GM12865 (cell line): ENCODE measurements at regions not wholly inside any gene's neighbourhood (a gene's known extent, or its start where the extent isn't known, plus 50 kb on each side); places are given as distances from the start of the nearest gene placed in this dataset.

Experiments used
- DNase-seq: peaks from one replicate; pipeline ENCODE4 v3.0.0; 2010; ENCODE audit warnings: low read depth
- H3K4me3 ChIP-seq: 2 replicates; pipeline ENCODE4 v1.5.1; 2011; ENCODE audit warnings: mild to moderate bottlenecking, low read depth, low read length, control low read depth
- TF ChIP-seq, protein P1 (sequence below): IDR thresholded peaks from 2 replicates; pipeline ENCODE4 v1.5.1; 2011; ENCODE audit warnings: low read length, control low read depth, low read depth, inconsistent platforms; ENCODE audit not compliant: insufficient read depth; ENCODE audit errors: missing control alignments

DNA sequence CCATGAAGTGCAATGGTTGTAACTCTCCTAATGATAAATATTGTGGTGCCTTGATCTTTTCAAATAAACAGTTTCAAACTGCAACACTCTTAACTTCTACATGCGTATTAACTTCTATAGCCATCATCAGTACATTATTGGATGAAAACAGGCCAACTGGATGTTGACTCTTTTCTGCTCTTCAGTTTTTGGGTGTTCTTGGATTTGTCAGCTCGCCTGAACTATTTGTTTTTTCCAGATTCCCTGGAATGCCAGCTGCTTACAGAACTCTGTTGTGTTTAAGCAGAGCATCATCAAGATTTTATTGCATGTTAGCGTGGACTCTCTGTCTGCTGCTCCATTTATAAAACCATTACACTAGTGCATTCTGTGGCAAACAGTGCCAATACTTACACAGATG lies 626.1 kb downstream of the HDGFL1 start:
- TF ChIP-seq, protein P1, sequence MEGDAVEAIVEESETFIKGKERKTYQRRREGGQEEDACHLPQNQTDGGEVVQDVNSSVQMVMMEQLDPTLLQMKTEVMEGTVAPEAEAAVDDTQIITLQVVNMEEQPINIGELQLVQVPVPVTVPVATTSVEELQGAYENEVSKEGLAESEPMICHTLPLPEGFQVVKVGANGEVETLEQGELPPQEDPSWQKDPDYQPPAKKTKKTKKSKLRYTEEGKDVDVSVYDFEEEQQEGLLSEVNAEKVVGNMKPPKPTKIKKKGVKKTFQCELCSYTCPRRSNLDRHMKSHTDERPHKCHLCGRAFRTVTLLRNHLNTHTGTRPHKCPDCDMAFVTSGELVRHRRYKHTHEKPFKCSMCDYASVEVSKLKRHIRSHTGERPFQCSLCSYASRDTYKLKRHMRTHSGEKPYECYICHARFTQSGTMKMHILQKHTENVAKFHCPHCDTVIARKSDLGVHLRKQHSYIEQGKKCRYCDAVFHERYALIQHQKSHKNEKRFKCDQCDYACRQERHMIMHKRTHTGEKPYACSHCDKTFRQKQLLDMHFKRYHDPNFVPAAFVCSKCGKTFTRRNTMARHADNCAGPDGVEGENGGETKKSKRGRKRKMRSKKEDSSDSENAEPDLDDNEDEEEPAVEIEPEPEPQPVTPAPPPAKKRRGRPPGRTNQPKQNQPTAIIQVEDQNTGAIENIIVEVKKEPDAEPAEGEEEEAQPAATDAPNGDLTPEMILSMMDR, result no peak
- no peak for DNase-seq

DNA sequence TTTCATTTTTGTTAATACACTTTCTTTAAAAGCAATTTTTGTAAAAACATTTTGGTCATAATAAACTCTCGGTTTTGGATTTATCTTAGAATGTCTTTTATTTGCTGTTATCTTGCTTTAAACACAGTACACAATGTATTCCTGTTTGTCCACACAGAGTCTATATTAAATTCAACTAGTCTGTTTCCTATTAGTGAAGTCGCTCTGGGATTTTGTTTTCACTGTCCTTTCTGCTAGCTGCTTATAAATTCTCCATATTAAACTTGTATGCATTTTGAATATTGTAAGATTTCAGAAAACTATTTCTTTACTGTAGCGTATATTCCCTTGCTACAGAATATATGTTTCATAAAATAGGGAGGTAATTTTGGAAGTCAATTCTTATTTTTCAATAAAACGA lies 630.2 kb downstream of the HDGFL1 start:
- DNase-seq, result no peak
- H3K4me3 ChIP-seq, result no peak overlapping the region

More for the DNA sequence above, 626.1 kb downstream of the HDGFL1 start:
- no peak overlapping the region for H3K4me3 ChIP-seq

DNA sequence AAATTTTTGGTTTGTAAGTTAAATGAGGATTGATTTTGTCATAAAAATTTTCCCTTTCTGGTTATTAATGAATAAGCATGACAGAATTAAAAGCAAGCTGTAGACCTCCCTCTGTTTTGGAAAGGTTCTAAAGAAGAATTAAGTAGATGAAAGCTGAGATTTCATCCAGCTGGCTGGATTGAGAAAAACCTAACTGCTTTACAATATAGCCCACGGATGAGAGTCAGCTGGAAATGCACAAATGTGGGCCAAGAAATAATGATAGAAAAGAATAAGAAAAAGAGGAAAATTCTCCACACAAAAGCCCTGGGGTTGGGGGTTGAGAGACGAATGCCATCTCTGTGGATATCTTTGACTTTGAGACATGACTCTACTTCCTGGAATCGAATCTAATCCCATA lies 631.6 kb downstream of the HDGFL1 start:
- H3K4me3 ChIP-seq, result no peak overlapping the region
- no peak for DNase-seq
- TF ChIP-seq, protein P1, result no peak

More for the DNA sequence above, 630.2 kb downstream of the HDGFL1 start:
- TF ChIP-seq, protein P1, result no peak

DNA sequence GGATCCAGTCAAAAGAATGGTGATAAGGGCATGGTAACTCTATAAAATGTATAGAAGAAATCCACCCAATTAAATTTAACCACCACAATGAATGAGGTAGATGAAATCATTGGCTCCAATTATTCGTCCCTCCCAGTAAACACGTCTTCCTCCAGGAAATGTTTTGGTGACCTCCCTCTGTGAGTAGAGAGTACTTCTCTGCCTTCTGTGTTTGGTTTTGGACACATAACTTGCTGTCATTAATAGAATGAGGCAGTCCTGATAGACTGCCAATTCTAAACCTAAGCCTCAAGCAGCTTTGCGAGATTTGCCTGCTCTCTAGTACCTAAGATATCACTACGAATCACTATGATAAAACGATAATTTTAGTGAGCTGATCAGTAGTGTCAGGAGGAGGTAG lies 632.8 kb downstream of the HDGFL1 start:
- no peak for DNase-seq
- no peak overlapping the region for H3K4me3 ChIP-seq
- TF ChIP-seq, protein P1, result no peak

DNA sequence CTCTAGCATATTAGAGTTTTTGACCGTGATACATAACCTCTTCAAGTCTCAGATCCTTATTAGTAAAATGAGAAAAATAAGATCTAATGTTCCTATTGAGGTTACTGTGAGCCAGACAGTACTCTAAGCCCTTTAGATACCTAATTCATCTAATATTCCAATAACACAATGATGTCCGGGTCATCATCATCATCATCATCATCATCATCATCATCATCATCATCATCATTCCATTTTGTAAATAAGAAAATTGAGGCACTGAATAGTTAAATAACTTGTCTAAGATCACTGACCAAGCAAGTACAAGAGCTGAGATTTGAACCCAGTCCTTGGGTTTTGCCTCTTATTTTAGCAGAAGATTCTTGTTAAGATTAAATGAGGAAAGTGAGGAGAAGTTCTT lies 643.0 kb downstream of the HDGFL1 start:
- TF ChIP-seq, protein P1, result no peak

DNA sequence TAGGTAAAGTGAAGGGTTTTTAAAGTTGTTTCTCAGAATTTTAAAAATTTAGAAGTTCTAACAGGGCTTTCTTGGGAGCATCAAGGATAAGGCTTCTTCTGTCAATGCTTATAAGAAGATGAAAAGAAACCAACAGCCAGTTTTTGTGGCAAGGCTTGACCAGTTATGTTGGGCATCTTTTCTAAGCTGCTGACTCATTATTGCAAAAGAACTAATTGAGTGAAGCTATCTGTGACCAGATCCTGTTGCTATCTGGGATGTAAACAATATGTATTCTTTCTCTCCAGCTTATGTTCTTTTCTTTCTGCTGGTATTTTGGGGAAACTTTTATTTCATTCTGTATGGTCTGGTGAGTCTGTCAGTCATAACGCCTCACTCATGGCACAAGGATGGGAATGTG lies 643.8 kb downstream of the HDGFL1 start:
- TF ChIP-seq, protein P1, result no peak
- no peak for DNase-seq
- no peak overlapping the region for H3K4me3 ChIP-seq

More for the DNA sequence above, 643.0 kb downstream of the HDGFL1 start:
- DNase-seq, result no peak
- no peak overlapping the region for H3K4me3 ChIP-seq

DNA sequence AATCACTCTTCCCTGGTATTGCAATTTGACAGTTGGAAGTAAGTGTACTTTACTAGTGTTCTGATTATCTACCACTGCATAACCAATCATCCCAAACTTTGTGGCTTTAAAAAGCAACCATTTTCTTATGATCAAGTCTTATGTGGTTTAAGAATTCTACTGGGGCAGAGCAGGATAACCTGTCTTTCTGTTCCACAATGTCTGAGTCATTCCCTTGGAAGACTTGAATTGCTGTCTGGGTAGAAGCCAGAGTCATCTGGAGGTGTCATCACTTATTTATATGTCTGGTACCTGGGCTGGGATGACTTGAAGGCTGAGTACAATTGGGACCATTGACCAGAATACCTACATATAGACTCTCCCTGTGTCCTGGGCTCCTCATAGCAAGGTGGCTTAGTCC lies 644.3 kb downstream of the HDGFL1 start:
- no peak for DNase-seq
- H3K4me3 ChIP-seq, result no peak overlapping the region
- TF ChIP-seq, protein P1, result no peak
